AG20443 (cell line): ENCODE measurements at regions not wholly inside any gene's neighbourhood (a gene's known extent, or its start where the extent isn't known, plus 50 kb on each side); places are given as distances from the start of the nearest gene placed in this dataset.

Experiments
- DNase-seq: peaks from one replicate; pipeline ENCODE4 v3.0.0; 2012; ENCODE audit warnings: low spot score, mixed read lengths

DNA sequence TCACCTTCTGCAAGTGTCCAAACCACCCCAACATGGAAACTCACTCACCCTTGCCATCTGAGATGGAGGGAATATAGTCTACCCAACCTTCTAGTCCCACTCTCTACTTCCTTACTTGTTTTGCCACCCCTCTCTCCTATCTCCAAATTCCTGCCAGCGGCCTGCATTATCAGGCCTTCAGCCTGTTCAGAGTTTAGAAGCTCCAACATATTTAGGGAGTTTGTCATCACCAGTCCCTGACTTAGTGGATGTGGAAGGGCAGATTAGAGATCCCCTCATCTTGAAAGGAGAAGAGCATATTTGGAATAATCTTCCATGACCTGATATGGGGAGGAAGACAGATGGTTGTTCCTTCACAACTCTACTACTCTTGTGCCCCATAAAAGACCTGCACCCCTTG, 281.4 kb upstream of the MAP3K7 start:
- DNase-seq, result no peak

GRCh38 chr6:90865513-90865912, 278.6 kb upstream of the MAP3K7 start:
- no peak for DNase-seq

- DNase-seq, result no peak
Measured at GRCh38 chr6:90863043-90863442, 276.2 kb upstream of the MAP3K7 start.

DNA sequence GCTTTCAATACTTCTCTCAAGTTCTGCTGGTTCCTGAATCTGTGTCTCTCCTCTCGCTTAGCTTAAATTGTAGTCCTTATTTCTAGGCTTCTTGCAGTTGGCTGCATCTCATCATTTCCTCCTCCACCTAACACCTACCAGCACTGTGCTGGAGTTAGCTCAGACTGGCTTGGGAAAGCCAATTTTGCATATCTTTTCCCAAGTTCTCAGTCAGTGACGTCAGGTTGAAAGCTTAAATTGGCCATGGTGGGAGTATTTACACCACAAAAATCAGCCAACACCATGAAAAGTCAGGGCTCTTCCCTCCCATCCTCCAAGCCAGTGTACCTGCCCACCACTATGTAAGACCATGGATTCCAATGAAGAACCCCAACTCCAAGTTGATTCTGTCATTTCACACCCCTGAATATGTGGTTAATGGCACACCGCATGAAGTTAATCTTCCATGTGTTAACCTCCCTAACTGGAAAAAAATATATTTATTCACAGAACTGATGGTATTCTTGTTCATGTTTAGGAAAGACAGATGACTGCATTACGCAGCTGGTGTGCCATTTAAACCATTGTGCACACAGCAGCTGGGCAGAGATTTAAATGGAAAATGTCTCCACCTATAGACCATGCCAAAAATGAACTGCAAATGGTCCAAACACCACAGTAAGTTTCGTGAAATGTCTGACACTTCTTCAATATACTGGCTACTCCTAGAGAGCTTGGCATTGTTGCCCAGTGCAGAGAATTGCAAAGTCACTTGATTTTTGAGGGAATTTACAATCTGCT, 274.1 kb upstream of the MAP3K7 start:
- DNase-seq, result peak; percentile 21

- DNase-seq, result no peak
Measured at GRCh38 chr6:90859612-90860011, 272.7 kb upstream of the MAP3K7 start.

DNA sequence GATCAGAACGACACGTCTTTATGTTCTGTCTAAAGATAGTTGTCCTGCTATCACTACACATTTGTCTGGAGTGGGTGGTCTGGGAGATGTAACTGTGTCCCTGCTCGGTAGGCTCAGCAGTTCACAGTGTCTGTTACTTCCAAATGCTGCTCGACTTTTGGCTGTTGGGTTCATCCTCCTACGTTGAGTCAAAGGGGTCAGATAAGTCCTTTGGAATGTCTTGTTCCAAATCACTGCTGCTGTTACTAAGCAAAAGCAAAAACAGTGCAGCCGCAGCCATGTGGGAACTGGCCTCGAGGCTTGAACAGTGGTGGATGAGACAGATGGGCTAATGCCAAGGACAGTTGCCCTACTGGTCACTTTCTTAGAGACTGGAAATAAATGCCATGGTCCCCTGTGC, 272.2 kb upstream of the MAP3K7 start:
- DNase-seq, result peak; percentile 12

DNA sequence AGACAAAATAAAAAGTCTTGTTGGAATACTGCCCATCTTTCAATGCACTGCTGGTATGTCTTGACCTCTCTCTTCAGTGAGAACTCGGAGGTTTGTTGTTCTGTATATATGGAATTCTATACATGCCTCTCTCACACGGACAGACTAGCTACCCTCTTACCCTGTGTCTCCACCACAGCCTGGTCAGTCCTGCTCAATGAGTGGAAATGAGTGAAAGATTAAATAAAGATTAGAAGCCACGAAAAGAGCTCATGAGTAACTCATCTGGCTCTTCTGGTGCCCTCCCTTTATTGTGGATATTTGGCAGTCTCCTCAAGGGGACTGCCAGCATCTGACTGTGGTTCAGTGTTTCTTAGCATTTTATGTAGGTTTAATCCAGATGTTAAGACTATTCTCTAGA, 262.8 kb upstream of the MAP3K7 start:
- DNase-seq, result no peak

DNA sequence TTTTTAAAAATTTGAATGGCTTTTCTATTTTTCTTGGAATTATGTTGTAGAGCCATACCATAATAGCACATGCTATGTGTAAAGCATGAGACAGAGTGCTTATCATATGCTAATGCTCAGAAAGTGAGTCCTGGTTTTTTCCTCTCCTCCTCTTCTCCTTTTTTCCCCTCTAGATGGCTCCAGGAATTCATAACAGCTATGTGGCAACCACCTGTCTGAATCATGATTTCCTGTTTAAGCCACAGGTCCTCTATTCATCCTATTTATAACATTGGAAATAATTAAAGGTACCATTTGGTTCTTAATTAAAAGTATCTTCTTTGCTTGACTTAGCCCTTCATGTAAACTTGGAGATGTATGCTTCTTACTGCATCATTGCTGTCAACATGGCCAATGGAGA, 260.0 kb upstream of the MAP3K7 start:
- DNase-seq, result no peak

GRCh38 chr6:90835596-90836212, 248.8 kb upstream of the MAP3K7 start:
- DNase-seq, result no peak

GRCh38 chr6:90829311-90829710, 242.4 kb upstream of the MAP3K7 start:
- DNase-seq, result no peak

DNA sequence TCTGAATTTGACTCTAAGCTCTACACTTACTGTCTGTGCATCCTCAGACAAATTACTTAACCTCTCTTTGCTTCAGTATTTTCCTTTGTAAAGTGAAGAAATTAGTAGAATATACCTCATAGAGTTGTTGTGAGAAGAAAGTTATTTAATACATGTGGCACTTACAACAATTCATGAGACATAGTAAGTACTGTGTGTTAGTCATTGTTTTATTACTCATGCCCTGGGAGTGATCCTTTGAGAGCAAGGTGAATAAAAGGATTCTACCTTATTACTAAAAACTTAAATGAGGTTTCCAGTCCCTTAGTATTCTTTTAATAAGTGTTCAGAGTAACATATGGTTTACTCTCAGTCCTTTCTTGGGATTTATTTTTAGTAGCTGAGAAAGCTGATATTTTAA, 233.6 kb upstream of the MAP3K7 start:
- no peak for DNase-seq

- DNase-seq, result no peak
Measured at GRCh38 chr6:90819483-90819882, 232.6 kb upstream of the MAP3K7 start.

DNA sequence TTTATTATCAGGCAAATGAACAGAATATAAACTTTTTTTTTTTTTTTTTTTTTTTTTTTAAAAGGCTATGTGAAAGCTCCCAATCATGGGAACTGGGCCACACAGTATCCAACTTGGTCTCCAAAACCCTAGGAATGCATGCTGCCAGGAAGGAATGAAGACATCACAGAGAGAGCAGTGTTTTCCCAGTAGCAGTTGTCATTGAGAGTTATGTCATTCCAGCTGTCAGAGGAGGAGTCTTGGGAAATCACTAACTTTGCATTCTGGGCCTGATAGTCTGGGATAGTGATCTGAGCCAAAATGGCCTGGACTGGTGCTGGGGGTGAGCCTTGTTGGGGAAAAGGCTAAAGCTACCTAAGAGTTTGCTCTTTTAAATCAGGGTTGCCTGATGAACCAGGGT, 231.3 kb upstream of the MAP3K7 start:
- DNase-seq, result no peak

DNA sequence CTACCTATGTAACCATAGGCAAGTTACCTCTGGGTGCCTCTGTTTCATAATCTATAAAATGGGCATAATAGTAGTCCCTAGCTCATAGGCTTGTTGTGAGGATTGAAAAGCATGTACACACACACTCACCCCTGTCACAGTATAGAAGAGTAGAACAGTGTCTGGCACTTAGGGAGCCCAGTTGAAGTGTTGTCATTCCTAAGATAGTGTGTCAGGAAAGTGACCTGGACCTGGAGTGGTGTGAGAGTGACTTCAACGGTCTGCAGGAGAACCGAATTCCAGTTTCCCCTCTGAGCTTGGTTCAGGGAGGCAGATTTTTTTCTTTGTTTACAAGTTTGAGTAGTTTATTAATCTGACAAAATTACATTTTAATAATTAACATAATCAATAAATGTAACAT, 229.9 kb upstream of the MAP3K7 start:
- no peak for DNase-seq

DNA sequence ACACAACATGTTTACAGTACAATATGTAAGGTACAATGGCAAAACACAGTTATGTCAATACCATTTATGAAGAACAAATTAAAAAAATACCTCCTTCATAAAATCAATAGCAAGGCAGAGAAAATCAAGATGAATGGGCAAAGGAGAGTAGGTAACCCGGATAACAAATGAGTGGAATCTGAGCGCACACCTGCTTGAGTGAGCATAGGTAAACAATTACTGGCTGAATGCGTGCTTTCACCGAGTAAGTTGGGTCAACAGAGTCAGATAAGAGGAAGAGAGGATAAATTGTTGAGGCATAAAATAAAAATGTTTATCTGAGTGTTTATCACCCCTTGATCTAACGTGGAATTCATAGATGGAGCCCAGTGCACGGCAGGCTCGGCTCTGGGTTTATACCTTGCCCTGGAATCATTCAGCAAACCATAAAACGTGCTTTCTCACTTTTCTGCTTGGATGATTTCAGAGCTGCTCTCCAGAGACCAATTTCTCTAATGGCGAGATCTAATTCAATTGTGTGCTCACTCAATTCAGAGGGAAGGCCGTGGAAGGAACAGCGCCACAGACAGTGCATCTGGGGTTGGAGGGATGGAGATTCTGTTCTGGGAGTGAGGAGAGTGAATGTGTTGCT, 224.8 kb upstream of the MAP3K7 start:
- DNase-seq, result no peak

GRCh38 chr6:90809035-90809434, 222.2 kb upstream of the MAP3K7 start:
- DNase-seq, result no peak

- no peak for DNase-seq
Measured at GRCh38 chr6:90807791-90808701, 221.2 kb upstream of the MAP3K7 start.

DNA sequence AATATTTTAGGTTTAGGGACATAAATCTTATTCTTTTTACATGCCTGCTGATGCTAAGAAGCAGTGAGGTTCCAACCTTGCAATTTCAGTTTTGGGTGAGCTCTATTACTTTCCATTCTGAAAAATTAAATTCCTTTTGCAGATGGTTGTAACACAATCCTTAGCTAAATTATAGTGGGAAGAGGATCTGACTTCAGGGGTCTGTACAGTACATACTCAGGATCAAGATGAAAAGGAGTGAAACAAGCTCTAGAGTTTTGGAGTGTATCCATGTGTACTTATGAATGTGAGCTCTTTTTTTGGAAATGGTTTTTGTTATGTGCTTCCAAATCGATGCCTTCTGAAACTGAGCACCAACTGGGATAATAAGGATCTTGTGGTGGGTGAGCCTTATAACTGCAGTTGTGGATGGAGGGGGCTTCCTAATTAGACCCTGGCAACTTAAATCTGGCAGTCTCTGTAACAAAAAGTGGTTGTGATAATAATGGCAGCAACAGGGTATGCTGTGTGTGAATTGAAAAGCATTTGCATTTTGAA, 218.8 kb upstream of the MAP3K7 start:
- no peak for DNase-seq

- DNase-seq, result no peak
Measured at GRCh38 chr6:90803956-90804355, 217.1 kb upstream of the MAP3K7 start.

DNA sequence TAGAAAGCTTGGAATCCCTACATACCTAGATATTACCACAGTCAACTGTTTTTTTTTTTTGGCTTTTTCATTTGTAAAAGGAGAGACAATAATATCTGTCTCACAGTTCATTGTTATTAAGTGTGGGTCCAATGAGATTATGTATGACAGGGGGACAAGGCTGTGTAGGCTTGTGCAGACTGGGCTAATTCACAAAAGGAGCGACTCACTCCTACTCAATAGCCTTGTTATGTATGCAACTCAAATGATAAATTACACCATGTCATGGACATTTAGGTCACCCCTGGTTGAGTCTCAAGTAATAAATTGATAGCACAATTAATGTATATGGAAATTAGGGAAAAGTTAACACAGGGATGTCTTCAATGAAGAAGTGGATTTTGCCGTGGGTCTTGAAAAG, 208.2 kb upstream of the MAP3K7 start:
- no peak for DNase-seq

GRCh38 chr6:90793771-90794170, 206.9 kb upstream of the MAP3K7 start:
- no peak for DNase-seq

- DNase-seq, result peak; percentile 63
Measured at GRCh38 chr6:90790696-90791095, 203.8 kb upstream of the MAP3K7 start.
